Thyroid gland (tissue), 4 donors: ENCODE measurements at regions not wholly inside any gene's neighbourhood (a gene's known extent, or its start where the extent isn't known, plus 50 kb on each side); places are given as distances from the start of the nearest gene placed in this dataset.

ENCODE experiments used
- POLR2A ChIP-seq, 2 donors: fragments of 450-650 bp; IDR thresholded peaks; one replicate each; pipeline ENCODE4 v1.6.1; 2017; ENCODE audit warnings: antibody characterized with exemption in 2 of 2, mild to moderate bottlenecking in 2 of 2, moderate library complexity in 1 of 2
- TF ChIP-seq, protein P1 (sequence below), 6 experiments: fragments of 200-600 bp in 3 of 6; fragments of 450-650 bp in 3 of 6; sonication (generic) in 3 of 6; IDR thresholded peaks; one replicate each; pipeline ENCODE4 v1.5.1; 2016 to 2019; ENCODE audit warnings: antibody characterized with exemption in 6 of 6, mild to moderate bottlenecking in 2 of 6, inconsistent platforms in 1 of 6, moderate library complexity in 1 of 6

DNA sequence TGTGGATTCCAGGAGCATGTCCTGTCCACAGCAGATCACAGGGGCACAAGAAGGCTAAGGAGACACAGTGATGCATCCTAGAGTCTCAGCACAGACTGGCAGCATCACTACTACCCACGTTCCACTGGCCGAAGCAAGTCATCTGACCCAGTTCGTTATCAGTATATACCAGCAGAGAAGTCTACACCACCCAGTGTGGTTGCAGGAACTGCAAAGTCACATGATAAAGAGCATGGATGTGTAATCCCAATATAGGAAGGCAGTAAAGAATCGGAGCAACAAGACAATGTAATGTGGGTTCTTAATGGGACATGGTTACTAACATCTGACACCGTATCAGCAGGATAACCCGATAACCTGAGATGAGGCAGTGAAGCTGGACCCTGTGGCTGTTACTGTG, 246.6 kb downstream of the RRAGC start:
- TF ChIP-seq, protein P1, sequence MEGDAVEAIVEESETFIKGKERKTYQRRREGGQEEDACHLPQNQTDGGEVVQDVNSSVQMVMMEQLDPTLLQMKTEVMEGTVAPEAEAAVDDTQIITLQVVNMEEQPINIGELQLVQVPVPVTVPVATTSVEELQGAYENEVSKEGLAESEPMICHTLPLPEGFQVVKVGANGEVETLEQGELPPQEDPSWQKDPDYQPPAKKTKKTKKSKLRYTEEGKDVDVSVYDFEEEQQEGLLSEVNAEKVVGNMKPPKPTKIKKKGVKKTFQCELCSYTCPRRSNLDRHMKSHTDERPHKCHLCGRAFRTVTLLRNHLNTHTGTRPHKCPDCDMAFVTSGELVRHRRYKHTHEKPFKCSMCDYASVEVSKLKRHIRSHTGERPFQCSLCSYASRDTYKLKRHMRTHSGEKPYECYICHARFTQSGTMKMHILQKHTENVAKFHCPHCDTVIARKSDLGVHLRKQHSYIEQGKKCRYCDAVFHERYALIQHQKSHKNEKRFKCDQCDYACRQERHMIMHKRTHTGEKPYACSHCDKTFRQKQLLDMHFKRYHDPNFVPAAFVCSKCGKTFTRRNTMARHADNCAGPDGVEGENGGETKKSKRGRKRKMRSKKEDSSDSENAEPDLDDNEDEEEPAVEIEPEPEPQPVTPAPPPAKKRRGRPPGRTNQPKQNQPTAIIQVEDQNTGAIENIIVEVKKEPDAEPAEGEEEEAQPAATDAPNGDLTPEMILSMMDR (IDR thresholded peaks at IDR 0.05) = no peak
- no peak for TF ChIP-seq POLR2A (IDR thresholded peaks at IDR 0.05)
